ENCODE measurements at regions not wholly inside any gene's neighbourhood (a gene's known extent, or its start where the extent isn't known, plus 50 kb on each side); places are given as distances from the start of the nearest gene placed in this dataset.
A peak's percentile ranks its signal among the peaks of the same experiment; 100 is the strongest.

DNA sequence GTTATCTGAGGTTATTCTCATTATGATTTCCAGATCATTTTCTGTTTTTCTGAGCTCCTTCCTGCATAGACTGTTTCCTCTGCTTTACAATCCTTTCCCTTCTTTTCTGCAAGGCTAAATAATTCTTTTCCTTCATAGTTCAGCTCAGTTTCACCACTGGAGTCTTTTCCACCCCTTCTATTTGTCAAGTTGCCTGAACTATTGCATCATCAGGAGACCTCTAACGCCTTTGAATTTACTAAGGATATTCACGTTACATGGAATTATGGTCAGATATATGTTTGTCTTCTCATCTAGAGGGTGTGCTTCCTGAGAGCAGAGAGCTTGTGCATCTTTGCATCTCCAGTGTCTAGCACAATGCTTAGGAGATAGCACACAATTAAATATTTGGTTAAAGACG is 140.4 kb upstream of the CA10 start:
- no peak for DNase-seq

DNA sequence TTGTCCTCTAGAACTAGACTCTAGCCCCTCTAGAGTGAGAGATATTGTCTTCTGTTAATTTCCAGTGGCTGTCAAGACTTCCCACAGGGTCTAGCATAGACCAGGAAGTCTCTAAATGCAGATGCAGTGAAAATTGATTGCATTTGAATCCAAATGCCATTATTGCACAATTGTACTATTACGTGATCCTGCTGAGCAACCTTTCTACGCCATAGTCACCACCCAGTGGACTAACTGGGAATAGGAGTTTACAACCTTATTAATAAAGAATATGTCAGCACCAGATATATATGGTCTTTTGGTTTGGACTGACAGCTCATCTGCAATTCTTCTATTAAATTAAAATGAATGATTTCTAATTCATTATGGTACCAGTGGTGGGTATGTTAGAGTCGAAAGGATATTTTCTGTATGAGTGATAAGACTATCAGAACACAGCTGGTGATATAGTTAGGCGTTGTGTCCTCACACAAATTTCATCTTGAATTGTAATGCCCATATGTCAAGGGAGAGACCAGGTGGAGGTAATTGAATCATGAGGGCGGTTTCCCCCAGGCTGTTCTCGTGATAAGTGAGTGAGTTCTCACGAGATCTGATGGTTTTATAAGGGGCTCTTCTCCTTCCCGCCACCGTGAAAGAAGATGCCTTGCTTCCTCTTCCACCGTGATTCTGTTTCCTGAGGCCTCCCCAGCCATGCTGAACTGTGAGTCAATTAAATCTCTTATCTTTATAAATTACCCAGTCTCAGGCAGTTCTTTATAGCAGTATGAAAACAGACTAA is 138.9 kb upstream of the CA10 start:
- peak in 1 of 2 experiments; percentile 5 for DNase-seq

DNA sequence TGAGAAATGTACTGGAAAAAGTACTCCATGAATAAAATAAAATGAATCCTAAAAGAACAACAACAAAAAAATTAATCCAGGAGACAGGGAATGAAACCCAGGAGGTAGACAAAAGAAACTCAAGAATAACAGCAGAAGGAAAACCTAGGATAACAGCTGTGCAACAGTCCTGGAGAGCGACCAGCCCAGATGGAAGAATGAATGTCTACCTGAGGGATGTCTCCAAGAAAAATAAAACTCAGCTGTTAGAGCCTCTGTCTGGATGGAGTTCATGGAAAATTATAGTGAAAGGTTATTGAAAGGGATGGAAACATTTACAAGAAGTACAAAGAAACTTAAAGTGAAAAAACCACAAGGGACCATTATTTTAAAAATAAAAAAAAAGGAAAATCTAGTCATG is 135.8 kb upstream of the CA10 start:
- DNase-seq: no peak

DNA sequence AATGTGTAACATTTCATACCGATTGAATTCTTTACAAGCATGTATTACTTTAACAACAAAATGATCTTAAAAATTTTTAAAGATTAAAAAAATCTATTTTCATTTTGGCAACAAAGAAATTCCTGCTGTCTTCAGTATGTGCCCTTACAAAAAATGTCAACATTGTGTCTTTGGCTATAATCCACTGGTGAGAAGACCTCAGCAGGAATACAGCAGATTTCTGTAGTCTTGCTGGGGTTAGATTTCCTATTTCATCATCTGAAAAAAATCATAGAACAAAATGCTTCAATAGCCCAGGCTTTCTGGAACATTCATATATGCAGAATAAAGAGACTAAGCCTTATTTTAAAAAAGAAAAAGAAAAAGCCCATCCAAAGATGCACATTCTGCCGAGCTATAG is 129.1 kb upstream of the CA10 start:
- DNase-seq: no peak

DNA sequence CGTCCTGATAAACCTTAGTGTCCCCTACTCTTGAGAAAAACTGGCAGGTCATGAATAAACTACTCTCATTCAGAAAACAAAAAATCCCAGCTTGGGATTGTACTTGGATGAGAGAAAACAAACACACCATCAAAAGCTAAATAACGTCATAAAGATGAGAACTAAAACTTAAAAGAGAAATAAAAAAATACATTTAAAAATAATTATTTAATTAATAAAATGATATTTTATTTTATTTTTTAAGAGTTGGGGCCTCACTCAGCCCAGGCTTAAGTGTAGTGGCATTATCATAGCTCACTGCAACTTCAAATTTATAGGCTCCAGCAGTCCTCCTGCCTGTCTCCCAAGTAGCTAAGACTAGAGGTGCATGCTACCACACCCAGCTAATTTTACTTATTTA is 125.4 kb upstream of the CA10 start:
- no peak for DNase-seq

DNA sequence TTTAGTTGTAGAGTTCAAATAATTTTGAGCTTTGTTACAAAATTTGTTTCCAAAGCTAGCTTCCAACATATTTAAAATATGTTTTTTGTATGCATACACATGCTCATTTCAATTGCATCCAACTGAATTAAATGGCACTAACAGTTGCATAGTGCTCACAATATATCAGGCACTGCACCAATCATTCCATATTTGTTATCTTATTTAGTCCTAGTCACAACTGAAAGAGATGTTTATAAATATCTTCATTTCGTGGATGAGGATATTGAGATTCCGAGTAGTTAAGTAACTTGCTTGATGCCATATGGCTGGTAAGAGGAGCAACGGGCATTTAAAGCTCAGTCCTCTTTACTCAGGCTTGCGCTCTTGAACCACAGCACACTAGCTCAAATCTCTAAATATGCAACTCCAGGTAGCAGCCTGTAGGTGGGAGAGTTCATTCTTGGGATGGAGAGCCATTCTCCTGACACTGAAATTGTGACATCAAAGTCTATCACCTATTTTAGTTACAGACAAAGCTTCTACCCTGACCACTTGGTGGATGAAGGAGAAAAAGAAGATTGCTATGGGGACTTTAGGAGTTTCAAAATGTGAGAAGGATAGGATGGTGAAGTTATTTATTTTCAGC is 118.0 kb upstream of the CA10 start:
- DNase-seq: no peak

DNA sequence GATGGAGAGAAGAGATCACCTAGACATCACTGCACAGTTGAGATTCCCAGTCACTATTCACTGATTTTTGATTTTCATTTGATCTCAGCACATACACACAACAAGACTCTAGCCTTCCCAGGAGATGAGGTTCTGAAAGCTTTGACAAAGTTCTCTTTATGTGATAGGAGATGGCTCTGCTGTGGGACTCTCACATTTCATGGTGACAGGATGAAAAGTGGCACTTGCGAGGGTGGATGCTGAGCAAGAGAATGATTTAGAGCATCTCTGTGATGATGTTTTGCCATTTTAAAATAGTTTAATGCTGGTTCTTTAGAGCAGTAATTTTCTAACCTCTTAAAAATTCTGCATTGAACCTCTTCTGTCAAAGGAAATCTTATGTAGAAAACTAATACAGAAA is 113.3 kb upstream of the CA10 start:
- DNase-seq: no peak

DNA sequence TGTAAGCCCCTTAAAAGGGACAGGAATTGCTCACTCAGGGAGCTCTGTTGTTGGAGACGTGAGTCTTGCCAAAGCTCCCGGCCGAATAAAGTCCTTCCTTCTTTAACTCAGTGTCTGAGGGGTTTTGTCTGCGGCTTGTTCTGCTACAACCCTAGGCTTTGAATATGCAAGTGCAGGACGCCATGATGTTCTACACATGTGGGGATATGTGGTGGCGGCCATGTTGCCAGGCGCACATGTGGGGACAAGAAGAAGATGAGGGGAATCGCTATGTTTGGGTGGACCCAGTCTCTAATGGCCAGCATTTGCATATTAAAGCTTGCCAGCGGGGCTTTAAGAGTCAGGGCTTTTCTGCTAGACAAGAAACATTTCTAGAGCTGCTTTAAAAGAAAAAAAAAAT is 96.8 kb upstream of the CA10 start:
- DNase-seq: no peak

DNA sequence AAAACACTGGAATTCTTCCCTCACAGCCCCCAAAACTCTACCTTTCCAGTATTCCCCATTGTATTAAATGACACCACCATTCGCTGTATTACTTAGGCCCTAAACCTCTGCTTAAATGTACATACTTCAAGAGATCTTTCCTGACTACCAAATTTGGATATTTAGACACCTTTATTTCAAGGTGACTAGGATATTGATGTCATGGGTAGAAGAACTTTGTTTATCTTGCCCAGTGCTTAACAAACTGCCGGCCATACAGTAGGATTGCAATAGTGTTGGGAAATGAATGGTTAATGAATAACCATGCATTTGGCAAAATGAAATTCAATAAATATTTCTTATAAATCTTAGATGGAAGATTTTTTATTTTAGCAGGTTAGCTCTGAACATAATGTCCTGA is 86.2 kb upstream of the CA10 start:
- no peak for DNase-seq

DNA sequence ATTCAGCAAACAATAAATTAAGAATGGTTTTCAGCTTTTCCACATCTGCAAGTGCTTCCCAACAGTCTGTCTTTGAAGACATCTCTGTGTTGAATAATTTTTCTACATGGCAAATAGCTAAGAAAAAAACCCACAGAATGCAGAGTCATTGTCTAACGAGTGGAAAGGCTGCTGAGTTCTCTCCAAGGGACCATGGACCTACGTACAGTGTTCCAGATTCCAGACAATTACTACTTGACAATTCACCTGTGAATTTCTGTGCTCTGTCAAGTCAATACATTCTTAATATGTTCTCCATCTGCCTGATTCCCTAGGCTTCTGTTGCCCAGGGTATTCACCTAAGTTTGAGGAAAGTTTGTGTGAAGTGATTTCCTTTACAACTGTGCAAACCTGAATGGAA is 83.8 kb upstream of the CA10 start:
- no peak for DNase-seq

DNA sequence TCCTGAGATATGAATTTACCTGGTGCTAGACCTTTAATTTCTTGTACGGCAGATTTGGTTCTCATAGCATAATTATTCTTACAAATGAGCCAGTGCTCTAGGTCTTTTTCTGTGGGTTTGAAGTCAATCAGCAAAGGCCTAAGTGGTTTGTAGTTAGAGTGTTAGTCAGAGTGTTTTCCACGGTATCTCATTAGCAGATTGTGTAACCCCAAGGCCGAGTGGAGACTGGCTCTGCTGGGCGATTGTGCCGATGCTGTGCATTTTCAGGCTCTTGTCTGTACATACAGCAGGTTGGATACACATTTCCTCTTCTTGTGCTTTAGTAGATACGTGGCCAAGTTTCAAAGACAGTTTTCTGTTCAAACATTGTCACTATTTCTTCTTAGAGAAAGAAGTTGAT is 78.6 kb upstream of the CA10 start:
- no peak for DNase-seq

DNA sequence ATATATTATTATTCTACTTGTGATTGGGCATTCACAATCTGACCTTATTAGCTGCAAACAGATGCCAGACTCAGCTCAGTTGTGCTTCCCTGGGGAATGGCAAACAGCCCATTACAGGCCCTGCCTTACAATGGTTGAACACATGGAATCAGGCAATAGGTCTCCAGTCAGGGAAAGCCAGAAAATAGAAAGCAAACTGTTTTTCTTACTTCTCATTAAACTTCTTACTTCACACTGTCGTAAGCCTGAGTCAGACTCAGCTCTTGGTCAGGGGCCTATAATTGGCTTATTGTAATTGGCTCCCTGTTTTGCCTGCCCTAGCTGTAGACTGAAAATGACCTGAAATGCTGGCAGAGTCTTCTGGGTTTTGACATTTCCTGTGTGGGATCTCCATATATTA is 77.0 kb upstream of the CA10 start:
- DNase-seq: no peak

DNA sequence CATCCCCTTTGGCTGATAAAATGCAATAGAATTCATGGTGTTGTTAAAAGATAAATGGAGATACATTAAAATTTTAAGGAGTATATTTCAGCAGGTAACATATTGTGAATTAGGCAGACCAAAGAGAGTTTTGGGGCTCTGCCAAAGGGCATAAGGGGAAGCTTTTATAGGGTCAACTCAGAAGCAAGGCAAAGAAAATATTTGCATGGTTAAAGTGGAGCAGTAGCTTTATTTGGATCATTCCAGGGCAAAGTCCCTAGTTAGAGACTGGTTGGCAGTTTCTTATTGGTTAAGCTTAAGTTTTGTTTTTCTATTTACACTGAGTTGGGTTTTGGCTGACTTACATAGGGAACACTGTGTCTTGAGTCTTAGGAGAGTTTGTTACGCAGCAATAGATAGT is 75.1 kb upstream of the CA10 start:
- no peak for DNase-seq

DNA sequence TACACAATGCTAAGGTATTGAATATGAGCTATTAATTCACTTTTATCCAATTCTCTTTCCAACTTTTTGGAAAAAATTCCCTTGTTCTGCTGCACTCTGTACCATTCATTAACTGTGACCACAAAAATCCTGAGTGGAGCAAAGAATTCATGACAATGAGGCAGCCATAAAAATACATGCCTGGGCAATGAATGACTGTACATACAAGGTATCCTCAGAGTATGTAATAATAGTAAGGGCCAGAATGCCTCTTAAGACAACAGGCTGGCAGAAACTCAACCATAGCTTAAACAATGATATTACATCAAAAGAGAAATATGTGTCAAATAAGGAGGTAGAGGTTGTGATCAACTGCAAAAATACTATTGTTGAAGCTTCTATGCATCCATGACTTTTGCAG is 74.7 kb upstream of the CA10 start:
- DNase-seq: no peak

DNA sequence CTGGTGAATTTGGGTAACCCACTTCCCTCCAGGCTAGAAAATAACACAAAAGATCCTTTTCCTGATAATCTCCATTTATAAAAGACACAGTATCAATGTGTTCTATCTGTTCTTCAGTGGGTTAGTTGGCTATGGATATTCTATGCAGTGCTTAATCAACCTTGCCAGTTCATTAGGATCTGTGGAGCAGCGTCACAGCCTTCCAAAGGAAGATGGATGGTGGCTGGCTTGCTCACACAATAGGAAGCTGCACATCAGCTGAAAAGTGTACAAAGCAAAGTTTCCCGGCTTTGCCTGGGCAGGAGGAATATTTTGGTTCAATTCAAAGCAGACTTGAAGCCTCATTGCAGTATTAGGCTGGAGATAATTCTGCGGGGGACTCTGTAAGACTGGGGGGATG is 70.3 kb upstream of the CA10 start:
- no peak for DNase-seq

DNA sequence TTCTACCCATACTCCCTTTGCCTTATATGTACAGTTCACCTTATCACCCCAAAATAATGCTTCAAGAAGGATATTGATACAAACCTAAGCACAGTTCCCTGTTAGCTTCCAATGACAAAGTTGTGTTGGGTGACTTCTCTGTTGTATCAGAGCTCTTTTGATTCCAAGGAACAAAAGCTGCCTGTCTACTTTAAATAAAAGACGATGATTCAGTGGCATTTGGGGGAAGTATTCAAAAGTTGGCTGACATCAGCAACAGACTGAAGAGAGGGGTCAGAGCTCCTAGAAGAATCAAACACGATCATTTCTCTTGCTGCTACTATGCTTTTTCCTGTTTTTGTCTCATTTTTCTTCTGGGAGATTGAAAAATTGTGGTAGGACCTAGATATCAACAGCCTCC is 69.4 kb upstream of the CA10 start:
- DNase-seq: no peak

DNA sequence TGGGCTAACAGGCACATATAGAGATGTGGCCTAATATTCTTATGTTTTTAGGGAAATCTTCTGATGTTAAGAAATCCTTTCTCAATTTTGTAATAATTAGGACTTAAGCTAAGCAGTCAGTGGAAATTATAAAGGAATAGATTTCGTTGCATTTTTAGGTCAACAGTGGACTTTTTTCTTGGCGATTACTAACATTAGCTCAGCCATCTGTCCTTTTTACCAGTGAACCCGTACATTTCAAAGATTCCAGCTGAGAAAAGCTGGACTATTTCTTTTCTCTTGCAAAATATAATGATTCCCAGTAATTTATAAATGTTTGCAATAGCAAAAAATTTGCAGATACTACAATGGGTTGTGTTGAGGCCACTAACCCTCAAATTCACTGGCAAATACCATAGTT is 54.9 kb upstream of the CA10 start:
- DNase-seq: no peak

DNA sequence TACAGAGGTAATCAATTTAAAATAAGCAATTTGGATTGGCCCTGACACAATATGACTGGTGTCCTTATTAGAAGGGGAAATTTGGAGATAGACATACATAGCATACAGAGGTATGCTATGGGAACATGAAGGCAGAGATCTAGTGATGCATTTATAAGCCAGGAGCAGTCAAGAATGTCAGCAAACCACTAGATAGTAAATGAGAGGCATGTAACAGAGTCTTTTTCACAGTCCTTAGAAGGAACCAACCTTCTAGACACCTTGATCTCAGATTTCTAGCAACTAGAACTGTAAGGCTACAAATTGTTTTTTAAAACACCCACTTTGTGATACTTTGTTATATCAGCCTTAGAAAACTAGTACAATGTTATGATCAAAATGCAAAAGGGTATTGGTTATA is 54.3 kb upstream of the CA10 start:
- no peak for DNase-seq

DNA sequence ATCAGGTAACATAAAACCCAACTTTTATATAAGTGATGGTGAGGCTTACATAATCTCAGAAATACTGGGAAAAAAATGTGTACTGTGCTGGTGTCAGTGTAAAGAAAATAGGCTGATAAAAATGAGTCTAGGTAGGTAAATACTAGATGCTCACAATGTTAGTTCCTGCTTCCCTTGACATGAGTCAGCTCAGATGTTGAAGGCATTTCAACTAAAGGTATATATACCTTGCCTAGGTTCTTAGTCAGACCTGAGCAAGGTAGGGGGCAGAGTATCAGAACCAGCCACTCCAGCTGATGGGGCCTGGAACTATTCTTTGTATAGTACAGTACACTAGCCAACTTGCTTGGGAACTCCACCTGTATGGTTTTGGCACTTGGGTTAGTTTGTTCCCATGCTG is 51.0 kb upstream of the CA10 start:
- no peak for DNase-seq
